GM21526 (cell line): ENCODE measurements at regions not wholly inside any gene's neighbourhood (a gene's known extent, or its start where the extent isn't known, plus 50 kb on each side); places are given as distances from the start of the nearest gene placed in this dataset.

Source experiments
- ATAC-seq: cut with Tn5 transposase; IDR thresholded peaks from one replicate; pipeline ENCODE4 v1.9.1; 2021; ENCODE audit warnings: moderate library complexity; ENCODE audit not compliant: unreplicated experiment, low FRiP score

- no peak for ATAC-seq
Measured at GRCh38 chr16:74232806-74233465, 63.7 kb upstream of the PSMD7 start.

- ATAC-seq = no peak
Measured at GRCh38 chr16:74230126-74230525, 66.5 kb upstream of the PSMD7 start.

GRCh38 chr16:74226338-74226954, 70.2 kb upstream of the PSMD7 start:
- ATAC-seq = no peak

GRCh38 chr16:74224828-74225612, 71.6 kb upstream of the PSMD7 start:
- ATAC-seq = no peak

GRCh38 chr16:74221828-74222227, 74.8 kb upstream of the PSMD7 start:
- ATAC-seq = no peak

- no peak for ATAC-seq
Measured at GRCh38 chr16:74219706-74220105, 76.9 kb upstream of the PSMD7 start.

GRCh38 chr16:74218871-74219270, 77.7 kb upstream of the PSMD7 start:
- ATAC-seq = no peak

GRCh38 chr16:74216319-74216718, 80.3 kb upstream of the PSMD7 start:
- ATAC-seq = no peak

- no peak for ATAC-seq
Measured at GRCh38 chr16:74215249-74215648, 81.4 kb upstream of the PSMD7 start.

GRCh38 chr16:74213372-74213771, 83.2 kb upstream of the PSMD7 start:
- ATAC-seq = no peak

GRCh38 chr16:74210245-74210644, 86.4 kb upstream of the PSMD7 start:
- ATAC-seq = no peak

- ATAC-seq = no peak
Measured at GRCh38 chr16:74202009-74202408, 94.6 kb upstream of the PSMD7 start.

GRCh38 chr16:74201576-74201975, 95.0 kb upstream of the PSMD7 start:
- no peak for ATAC-seq

GRCh38 chr16:74200921-74201320, 95.7 kb upstream of the PSMD7 start:
- no peak for ATAC-seq

GRCh38 chr16:74199842-74200124, 96.8 kb upstream of the PSMD7 start:
- ATAC-seq = no peak

- no peak for ATAC-seq
Measured at GRCh38 chr16:74199066-74199841, 97.4 kb upstream of the PSMD7 start.

- ATAC-seq = no peak
Measured at GRCh38 chr16:74192281-74192797, 104.3 kb upstream of the PSMD7 start.

- no peak for ATAC-seq
Measured at GRCh38 chr16:74190292-74190691, 106.3 kb upstream of the PSMD7 start.

- no peak for ATAC-seq
Measured at GRCh38 chr16:74188856-74189255, 107.8 kb upstream of the PSMD7 start.

GRCh38 chr16:74186561-74186971, 110.0 kb upstream of the PSMD7 start:
- no peak for ATAC-seq

GRCh38 chr16:74184839-74185238, 111.8 kb upstream of the PSMD7 start:
- ATAC-seq = no peak
